IPS-NIHi11 (cell line): ENCODE measurements at regions not wholly inside any gene's neighbourhood (a gene's known extent, or its start where the extent isn't known, plus 50 kb on each side); places are given as distances from the start of the nearest gene placed in this dataset.

Source experiments
- DNase-seq: peaks from one replicate; pipeline ENCODE4 v3.0.0; 2012; ENCODE audit warnings: mixed read lengths, low spot score

DNA sequence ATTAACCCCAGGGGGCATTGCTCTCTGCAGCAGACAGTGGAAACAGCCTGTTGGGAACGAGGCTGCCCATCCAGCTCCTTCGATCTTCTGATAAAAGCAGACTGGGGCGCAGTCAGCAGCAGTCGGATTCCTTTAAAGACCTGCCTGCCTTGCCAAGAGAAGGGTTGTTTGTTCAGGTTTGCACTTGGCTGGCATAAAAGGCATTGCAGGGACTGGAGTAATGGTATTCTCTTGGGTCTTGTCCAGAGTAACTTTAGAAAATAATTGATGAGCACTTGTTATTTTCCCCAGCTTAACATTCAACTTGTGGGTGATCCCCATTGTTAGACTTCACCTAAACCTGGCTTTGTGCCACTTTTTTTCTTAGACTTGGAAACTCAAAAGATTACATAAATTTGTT is 67.3 kb upstream of the SLC10A2 start:
- no peak for DNase-seq

DNA sequence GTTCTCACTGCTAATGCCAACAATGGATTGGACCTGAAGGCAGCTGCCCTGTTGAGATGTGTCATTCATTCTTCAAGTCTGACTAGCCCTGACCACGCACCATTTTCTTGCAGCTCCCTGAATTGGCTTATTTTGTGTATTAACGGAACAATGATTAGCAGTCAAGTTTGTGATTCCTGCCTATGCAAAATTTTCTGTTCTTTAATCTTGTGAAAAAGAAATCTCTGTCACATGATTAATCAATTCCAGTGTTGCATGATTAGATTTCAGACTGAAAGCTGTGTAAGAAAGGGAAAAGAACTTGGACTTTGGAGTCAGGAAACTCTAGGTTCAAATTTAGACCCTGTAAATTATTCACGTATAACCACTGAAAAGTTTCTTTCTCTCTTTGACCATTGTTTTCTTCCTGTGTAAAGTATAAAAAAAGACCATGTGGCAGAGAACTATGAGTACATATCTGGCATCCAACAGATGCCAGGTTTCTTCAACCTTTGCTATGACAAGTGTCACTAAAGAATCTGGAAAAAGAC is 64.5 kb upstream of the SLC10A2 start:
- DNase-seq: no peak

DNA sequence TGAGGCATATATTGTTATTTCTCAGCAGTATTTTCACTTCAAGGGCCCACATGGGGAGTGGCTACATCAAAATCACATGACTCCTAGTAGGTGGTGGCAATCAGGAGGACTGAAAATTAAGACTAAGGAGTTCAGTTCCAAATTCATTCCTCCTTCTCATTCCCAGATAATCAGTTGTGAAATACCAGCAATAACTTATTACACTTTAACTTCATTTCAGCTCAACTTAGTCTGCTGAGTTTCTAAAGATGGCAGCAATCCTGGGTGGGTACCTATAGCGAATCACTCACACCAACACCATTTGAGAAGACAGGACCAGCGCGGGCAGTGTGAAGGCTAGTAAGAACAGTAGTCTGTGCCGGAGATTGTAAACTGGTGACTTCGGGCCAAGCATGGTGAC is 63.9 kb upstream of the SLC10A2 start:
- DNase-seq: no peak
